ENCODE measurements at regions not wholly inside any gene's neighbourhood (a gene's known extent, or its start where the extent isn't known, plus 50 kb on each side); places are given as distances from the start of the nearest gene placed in this dataset.
"Not testable (repeated sequence)": the region's sequence is repeated elsewhere in the genome, so short reads cannot be mapped to it uniquely, and the experiment has no call there.

- H3K27ac ChIP-seq (ENCODE audit: low read depth, low read length); H4K91ac ChIP-seq (replicated peaks; ENCODE audit: insufficient read length, low read length); H3K79me2 ChIP-seq (ENCODE audit: control insufficient read depth in 1 of 2, insufficient read depth in 2 of 2, low read length in 2 of 2); H3K18ac ChIP-seq (ENCODE audit: extremely low read depth, low read length); H3K79me1 ChIP-seq (ENCODE audit: low read depth, low read length); H4K8ac ChIP-seq (ENCODE audit: extremely low read depth, insufficient read depth, low read length); H2BK120ac ChIP-seq (replicated peaks; ENCODE audit: low read depth, low read length); DNase-seq (ENCODE audit: low read depth in 1 of 2, low spot score in 2 of 2); FAIRE-seq; H3K23ac ChIP-seq (ENCODE audit: insufficient read length); POLR2A ChIA-PET (ENCODE audit: partially characterized antibody); H3K23me2 ChIP-seq (ENCODE audit: low read depth, low read length); H3K4me1 ChIP-seq (replicated peaks in 1 of 4; ENCODE audit: control insufficient read depth in 3 of 4, insufficient read depth in 4 of 4, low read length in 3 of 4); H4K20me1 ChIP-seq (replicated peaks in 1 of 2; ENCODE audit: control insufficient read depth in 1 of 2, insufficient read depth in 2 of 2, low read length in 2 of 2); H3K56ac ChIP-seq (replicated peaks; ENCODE audit: insufficient read length, low read depth, low read length); H2BK15ac ChIP-seq (ENCODE audit: low read length); H3K4ac ChIP-seq (replicated peaks; ENCODE audit: insufficient read length, low read depth, low read length); H2AK5ac ChIP-seq (ENCODE audit: low read depth, low read length); H2BK12ac ChIP-seq (ENCODE audit: low read depth, low read length); H2BK20ac ChIP-seq (ENCODE audit: low read length); H3K4me3 ChIP-seq (ENCODE audit: extremely low read depth in 1 of 4, insufficient read depth in 2 of 4, low read depth in 3 of 4, low read length in 4 of 4); H3K14ac ChIP-seq (ENCODE audit: insufficient read length); H3K4me2 ChIP-seq (ENCODE audit: insufficient read depth in 1 of 2, low read depth in 2 of 2, low read length in 2 of 2); H2AFZ ChIP-seq (ENCODE audit: low read length); H3K36me3 ChIP-seq (ENCODE audit: control insufficient read depth in 2 of 4, insufficient read depth in 4 of 4, low read length in 3 of 4); H3K27me3 ChIP-seq (replicated peaks in 1 of 4; ENCODE audit: control insufficient read depth in 3 of 4, extremely low read depth in 1 of 4, insufficient read depth in 3 of 4, low read length in 3 of 4); H4K5ac ChIP-seq (ENCODE audit: insufficient read length, low read depth, low read length); H3K9ac ChIP-seq (replicated peaks in 1 of 4; ENCODE audit: extremely low read depth in 1 of 4, low read depth in 3 of 4, low read length in 3 of 4); CTCF ChIA-PET (ENCODE audit: partially characterized antibody); H2BK5ac ChIP-seq (ENCODE audit: low read depth, low read length): not testable (repeated sequence)
- WGBS, 2 experiments (ENCODE audit: extremely low coverage in 1 of 2, insufficient coverage in 1 of 2, insufficient read length in 1 of 2, insufficient replicate concordance in 2 of 2, low coverage in 1 of 2, low lambda C conversion rate in 2 of 2, missing lambda C conversion rate in 1 of 2), result 95% methylated on average over 9 of the region's 9 CpGs; no CpG with 5 or more reads in 1 of the 2 experiments
- peaks cover 4 to 11% of the 10 kb centered on the region in 2 experiments; a peak in 3 of 4 replicates for H3K9me3 ChIP-seq (ENCODE audit: insufficient read depth in 2 of 2, low read depth in 1 of 2, low read length in 1 of 2)
Observed at GRCh38 chr2:14099101-14099500, 533.4 kb upstream of the LRATD1 start.

Data from H1 (cell line).